Fibroblast of lung (primary cell): ENCODE measurements at regions not wholly inside any gene's neighbourhood (a gene's known extent, or its start where the extent isn't known, plus 50 kb on each side); places are given as distances from the start of the nearest gene placed in this dataset.

Experiments used
- CTCF ChIP-seq, 2 donors: IDR thresholded peaks in 1 of 2; conservative IDR thresholded peaks in 1 of 2; 1 replicate in 1 of 2; 2 replicates in 1 of 2; pipeline ENCODE4 v1.5.1; 2011 to 2012; ENCODE audit warnings: low read length in 2 of 2, control low read depth in 1 of 2, inconsistent platforms in 1 of 2, low read depth in 1 of 2, mild to moderate bottlenecking in 1 of 2
- EZH2 ChIP-seq: IDR thresholded peaks from 2 replicates; pipeline ENCODE4 v1.5.1; 2012; ENCODE audit warnings: low read length, control low read depth, mild to moderate bottlenecking; ENCODE audit errors: missing control alignments

GRCh38 chr18:22690556-22690955, 242.6 kb upstream of the RBBP8 start:
- TF ChIP-seq CTCF (conservative IDR thresholded peaks at IDR 0.05 in 1 of 2, IDR thresholded peaks at IDR 0.05 in 1 of 2; ENCODE audit: low read depth in 1 of 2, low read length in 2 of 2) (no peak), EZH2 (no peak)
